ENCODE measurements at regions not wholly inside any gene's neighbourhood (a gene's known extent, or its start where the extent isn't known, plus 50 kb on each side); places are given as distances from the start of the nearest gene placed in this dataset.

- H3K4me1 Mint-ChIP-seq, result peaks cover 0 to 1% (median 0%) of the 10 kb centered on the region in 4 donors
- Histone ChIP-seq H3K4me3 (ENCODE audit: low read length in 2 of 2) (no peak overlapping the region), H3K4me1 (ENCODE audit: insufficient read depth, low read length) (no peaks in the 10 kb centered on the region), H3K27me3 (ENCODE audit: insufficient read depth, low read length) (no peaks in the 10 kb centered on the region), H3K9me3 (ENCODE audit: control insufficient read depth in 1 of 2, low read length in 2 of 2) (no peaks in the 10 kb centered on the region), H3K27ac (ENCODE audit: low read depth, low read length) (no peak overlapping the region), H3K36me3 (ENCODE audit: insufficient read depth, low read length) (no peaks in the 10 kb centered on the region)
- ChIA-PET POLR2A (ENCODE audit: partially characterized antibody) (no interaction called here), CTCF (ENCODE audit: partially characterized antibody) (interaction anchor here (0.6 to 1.5 kb wide), 2 partner anchors 8 to 240 kb away, joined by 3 to 4 read pairs; no protein-coding TSS in a partner anchor)
- intact Hi-C loops (cut with micrococcal nuclease), result no loop called here
- no peaks in the 10 kb centered on the region for H3K36me3 Mint-ChIP-seq
- no peak for DNase-seq
- H3K4me3 Mint-ChIP-seq, result no peak overlapping the region
- no peak overlapping the region for H3K27ac Mint-ChIP-seq
- H3K27me3 Mint-ChIP-seq, result peaks cover 4 to 18% of the 10 kb centered on the region in 2 donors
- H3K9me3 Mint-ChIP-seq, result no peaks in the 10 kb centered on the region
Measured at GRCh38 chr3:193873426-193874201, 262.3 kb upstream of the HES1 start.

- Histone ChIP-seq H3K27ac (ENCODE audit: low read depth, low read length) (no peak overlapping the region), H3K4me1 (ENCODE audit: insufficient read depth, low read length) (no peaks in the 10 kb centered on the region), H3K27me3 (ENCODE audit: insufficient read depth, low read length) (no peaks in the 10 kb centered on the region), H3K4me3 (ENCODE audit: low read length in 2 of 2) (no peak overlapping the region), H3K9me3 (ENCODE audit: control insufficient read depth in 1 of 2, low read length in 2 of 2) (no peaks in the 10 kb centered on the region), H3K36me3 (ENCODE audit: insufficient read depth, low read length) (no peaks in the 10 kb centered on the region)
- H3K36me3 Mint-ChIP-seq, result no peaks in the 10 kb centered on the region
- peaks cover 0 to 1% (median 0%) of the 10 kb centered on the region in 4 donors for H3K4me1 Mint-ChIP-seq
- intact Hi-C loops (cut with micrococcal nuclease), result no loop called here
- ChIA-PET CTCF (ENCODE audit: partially characterized antibody) (interaction anchor here (0.6 kb wide), 1 partner anchor 239 kb away, joined by 3 read pairs; no protein-coding TSS in a partner anchor), POLR2A (ENCODE audit: partially characterized antibody) (no interaction called here)
- no peak for DNase-seq
- H3K27ac Mint-ChIP-seq, result no peak overlapping the region
- H3K27me3 Mint-ChIP-seq, result peaks cover 3 to 24% of the 10 kb centered on the region in 2 donors
- H3K4me3 Mint-ChIP-seq, result no peak overlapping the region
- no peaks in the 10 kb centered on the region for H3K9me3 Mint-ChIP-seq
Measured at GRCh38 chr3:193874512-193874911, 261.4 kb upstream of the HES1 start.

DNA sequence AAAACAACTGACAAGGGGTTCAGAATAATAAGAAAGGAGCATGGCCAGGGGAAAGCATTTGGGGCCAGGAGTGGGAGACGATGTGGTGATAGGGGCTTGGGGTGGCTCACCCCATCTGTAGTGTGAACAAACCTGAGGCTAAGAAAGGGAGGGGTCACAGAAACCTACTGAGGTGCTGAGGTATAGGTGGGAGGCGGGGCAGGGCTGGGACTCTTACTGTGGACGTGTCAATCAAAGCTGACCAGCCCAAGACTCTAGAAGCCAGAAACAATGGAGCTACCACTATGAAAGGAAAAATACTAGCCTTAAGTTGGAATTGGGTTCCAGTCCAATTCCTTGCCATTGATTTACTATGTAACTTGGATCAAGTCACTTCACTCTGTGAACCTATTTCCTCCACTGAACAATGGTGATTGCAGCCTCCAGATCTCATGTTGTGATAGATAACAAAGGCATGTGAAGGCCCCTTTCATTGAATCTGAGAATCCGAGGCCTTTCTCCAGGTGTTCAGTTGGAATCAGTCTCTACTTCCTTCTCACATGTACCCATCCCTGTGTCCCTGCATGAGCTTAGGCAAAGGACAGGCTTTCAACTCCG lies 260.9 kb upstream of the HES1 start:
- Mint-ChIP-seq H3K4me3 (no peak overlapping the region), H3K27me3 (peaks cover 3 to 23% of the 10 kb centered on the region in 2 donors), H3K36me3 (no peaks in the 10 kb centered on the region), H3K9me3 (no peaks in the 10 kb centered on the region), H3K4me1 (no peaks in the 10 kb centered on the region), H3K27ac (no peak overlapping the region)
- DNase-seq, result no peak
- ChIA-PET POLR2A (ENCODE audit: partially characterized antibody) (no interaction called here), CTCF (ENCODE audit: partially characterized antibody) (no interaction called here)
- Histone ChIP-seq H3K9me3 (ENCODE audit: control insufficient read depth in 1 of 2, low read length in 2 of 2) (no peaks in the 10 kb centered on the region), H3K27me3 (ENCODE audit: insufficient read depth, low read length) (no peaks in the 10 kb centered on the region), H3K36me3 (ENCODE audit: insufficient read depth, low read length) (no peaks in the 10 kb centered on the region), H3K4me1 (ENCODE audit: insufficient read depth, low read length) (no peaks in the 10 kb centered on the region), H3K27ac (ENCODE audit: low read depth, low read length) (no peak overlapping the region), H3K4me3 (ENCODE audit: low read length in 2 of 2) (no peak overlapping the region)
- intact Hi-C loops (cut with micrococcal nuclease), result no loop called here

- H3K9me3 ChIP-seq (ENCODE audit: control insufficient read depth in 1 of 2, low read length in 2 of 2), result no peaks in the 10 kb centered on the region
- peaks cover 0 to 18% of the 10 kb centered on the region in 2 donors for H3K27me3 Mint-ChIP-seq
- POLR2A ChIA-PET (ENCODE audit: partially characterized antibody), result no interaction called here
- no peaks in the 10 kb centered on the region for H3K36me3 Mint-ChIP-seq
- H3K27me3 ChIP-seq (ENCODE audit: insufficient read depth, low read length), result no peaks in the 10 kb centered on the region
- H3K36me3 ChIP-seq (ENCODE audit: insufficient read depth, low read length), result no peaks in the 10 kb centered on the region
- DNase-seq, result no peak
- H3K27ac ChIP-seq (ENCODE audit: low read depth, low read length), result no peak overlapping the region
- no peak overlapping the region for H3K4me3 Mint-ChIP-seq
- H3K4me1 ChIP-seq (ENCODE audit: insufficient read depth, low read length), result no peaks in the 10 kb centered on the region
- intact Hi-C loops (cut with micrococcal nuclease), result no loop called here
- CTCF ChIA-PET (ENCODE audit: partially characterized antibody), result no interaction called here
- no peaks in the 10 kb centered on the region for H3K4me1 Mint-ChIP-seq
- H3K4me3 ChIP-seq (ENCODE audit: low read length in 2 of 2), result no peak overlapping the region
- H3K9me3 Mint-ChIP-seq, result no peaks in the 10 kb centered on the region
- no peak overlapping the region for H3K27ac Mint-ChIP-seq
Measured at GRCh38 chr3:193875601-193876321, 260.2 kb upstream of the HES1 start.

DNA sequence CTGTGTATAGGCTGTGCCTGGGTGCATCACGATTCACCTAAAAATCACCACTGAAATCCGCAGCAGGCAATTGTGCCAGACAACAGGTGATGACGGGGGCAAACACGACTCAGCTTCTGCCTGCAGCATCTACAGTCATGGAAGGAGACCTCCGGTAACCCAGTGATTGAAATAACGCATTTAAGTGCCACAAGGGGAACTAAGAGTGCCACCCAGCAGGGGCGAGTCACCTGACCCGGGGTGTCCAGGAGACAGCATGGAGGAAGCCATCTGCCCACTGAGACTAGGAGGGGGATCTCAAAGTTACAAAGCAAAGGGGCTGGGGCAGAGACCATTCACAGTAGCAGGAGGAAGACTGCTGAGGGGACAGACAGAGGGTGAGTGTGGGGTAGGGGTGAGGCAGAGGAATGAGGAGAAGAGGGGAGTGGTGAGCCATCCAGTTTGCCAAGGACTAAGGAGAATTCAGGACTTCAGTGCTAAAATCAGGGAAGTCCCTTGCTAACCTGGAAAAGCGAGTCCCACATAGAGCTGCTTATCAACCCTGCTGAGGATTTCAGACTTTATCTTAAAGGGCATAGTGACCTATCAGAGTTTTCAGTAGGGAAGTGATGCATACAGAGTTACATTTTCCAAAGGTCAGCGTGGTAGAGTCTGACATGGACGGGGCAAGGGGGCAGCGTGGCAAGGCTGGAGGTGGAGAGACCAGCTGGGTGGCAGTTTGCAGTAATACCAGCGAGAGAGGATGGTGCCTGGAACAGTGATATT lies 256.7 kb upstream of the HES1 start:
- Mint-ChIP-seq H3K4me1 (no peaks in the 10 kb centered on the region), H3K36me3 (no peaks in the 10 kb centered on the region), H3K27me3 (peaks cover 4 to 18% of the 10 kb centered on the region in 2 donors), H3K9me3 (peaks cover 0 to 2% (median 0%) of the 10 kb centered on the region in 8 donors), H3K27ac (no peak overlapping the region), H3K4me3 (no peak overlapping the region)
- POLR2A ChIA-PET (ENCODE audit: partially characterized antibody), result no interaction called here
- Histone ChIP-seq H3K27me3 (ENCODE audit: insufficient read depth, low read length) (no peaks in the 10 kb centered on the region), H3K4me1 (ENCODE audit: insufficient read depth, low read length) (no peaks in the 10 kb centered on the region), H3K27ac (ENCODE audit: low read depth, low read length) (no peak overlapping the region), H3K36me3 (ENCODE audit: insufficient read depth, low read length) (no peaks in the 10 kb centered on the region), H3K4me3 (ENCODE audit: low read length in 2 of 2) (no peak overlapping the region), H3K9me3 (ENCODE audit: control insufficient read depth in 1 of 2, low read length in 2 of 2) (no peaks in the 10 kb centered on the region)
- CTCF ChIA-PET (ENCODE audit: partially characterized antibody), result interaction anchor here (0.7 kb wide), 1 partner anchor 1457 kb away, joined by 4 read pairs; no protein-coding TSS in a partner anchor
- no peak for DNase-seq
- intact Hi-C loops (cut with micrococcal nuclease), result no loop called here

GRCh38 chr3:193879864-193880242 lies 256.1 kb upstream of the HES1 start:
- Mint-ChIP-seq H3K27ac (no peak overlapping the region), H3K27me3 (peaks cover 4 to 17% of the 10 kb centered on the region in 2 donors), H3K9me3 (peaks cover 0 to 2% (median 0%) of the 10 kb centered on the region in 8 donors), H3K36me3 (no peaks in the 10 kb centered on the region), H3K4me3 (no peak overlapping the region), H3K4me1 (no peaks in the 10 kb centered on the region)
- no peak overlapping the region for H3K27ac ChIP-seq (ENCODE audit: low read depth, low read length)
- H3K4me3 ChIP-seq (ENCODE audit: low read length in 2 of 2), result no peak overlapping the region
- H3K36me3 ChIP-seq (ENCODE audit: insufficient read depth, low read length), result no peaks in the 10 kb centered on the region
- DNase-seq, result no peak
- ChIA-PET POLR2A (ENCODE audit: partially characterized antibody) (no interaction called here), CTCF (ENCODE audit: partially characterized antibody) (no interaction called here)
- no peaks in the 10 kb centered on the region for H3K9me3 ChIP-seq (ENCODE audit: control insufficient read depth in 1 of 2, low read length in 2 of 2)
- no peaks in the 10 kb centered on the region for H3K4me1 ChIP-seq (ENCODE audit: insufficient read depth, low read length)
- H3K27me3 ChIP-seq (ENCODE audit: insufficient read depth, low read length), result no peaks in the 10 kb centered on the region
- intact Hi-C loops (cut with micrococcal nuclease), result no loop called here

GRCh38 chr3:193882091-193882490 lies 253.9 kb upstream of the HES1 start:
- Mint-ChIP-seq H3K36me3 (no peaks in the 10 kb centered on the region), H3K4me1 (no peaks in the 10 kb centered on the region), H3K27ac (no peak overlapping the region), H3K9me3 (peaks cover 0 to 2% (median 0%) of the 10 kb centered on the region in 8 donors), H3K4me3 (no peak overlapping the region), H3K27me3 (peaks cover 4 to 9% of the 10 kb centered on the region in 2 donors)
- DNase-seq, result no peak
- Histone ChIP-seq H3K4me1 (ENCODE audit: insufficient read depth, low read length) (no peaks in the 10 kb centered on the region), H3K27me3 (ENCODE audit: insufficient read depth, low read length) (no peaks in the 10 kb centered on the region), H3K9me3 (ENCODE audit: control insufficient read depth in 1 of 2, low read length in 2 of 2) (no peaks in the 10 kb centered on the region), H3K4me3 (ENCODE audit: low read length in 2 of 2) (no peak overlapping the region), H3K36me3 (ENCODE audit: insufficient read depth, low read length) (no peaks in the 10 kb centered on the region), H3K27ac (ENCODE audit: low read depth, low read length) (no peak overlapping the region)
- CTCF ChIA-PET (ENCODE audit: partially characterized antibody), result interaction anchor here (1.3 kb wide), 1 partner anchor 9 kb away, joined by 4 read pairs; no protein-coding TSS in a partner anchor
- intact Hi-C loops (cut with micrococcal nuclease), result no loop called here
- POLR2A ChIA-PET (ENCODE audit: partially characterized antibody), result no interaction called here

Data from CD4-positive, alpha-beta memory T cell (primary cell).